Thoracic aorta (tissue), 2 donors: ENCODE measurements at regions not wholly inside any gene's neighbourhood (a gene's known extent, or its start where the extent isn't known, plus 50 kb on each side); places are given as distances from the start of the nearest gene placed in this dataset.

Source experiments
- ATAC-seq: fragments of 150-250 bp; one replicate; pipeline ENCODE4 v1.8.0; 2017; ENCODE audit warnings: low read depth; ENCODE audit not compliant: insufficient number of reproducible peaks, low FRiP score
- DNase-seq: peaks from one replicate; pipeline ENCODE4 v3.0.0-alpha.2; 2020; ENCODE audit warnings: low spot score
- H3K27ac ChIP-seq, 2 donors: fragments of 200-600 bp; sonication (generic); 1 replicate in 1 of 2; 2 replicates in 1 of 2; pipeline ENCODE4 v1.5.1; 2016; ENCODE audit warnings: mild to moderate bottlenecking in 2 of 2, moderate library complexity in 2 of 2
- H3K27me3 ChIP-seq: fragments of 200-600 bp; sonication (generic); replicated peaks from 2 replicates; pipeline ENCODE4 v1.6.0; 2016; ENCODE audit warnings: mild to moderate bottlenecking; ENCODE audit not compliant: insufficient read depth
- H3K36me3 ChIP-seq: fragments of 200-600 bp; sonication (generic); one replicate; pipeline ENCODE4 v1.5.1; 2016
- H3K4me1 ChIP-seq, 2 donors: fragments of 200-600 bp; sonication (generic); 1 replicate in 1 of 2; 2 replicates in 1 of 2; pipeline versions ENCODE4 v1.5.1 to v1.6.0; 2016; ENCODE audit warnings: low read depth in 2 of 2, mild to moderate bottlenecking in 1 of 2; ENCODE audit not compliant: control insufficient read depth in 1 of 2
- H3K4me3 ChIP-seq: fragments of 200-600 bp; sonication (generic); 2 replicates; pipeline ENCODE4 v1.5.1; 2016; ENCODE audit warnings: mild to moderate bottlenecking
- H3K9me3 ChIP-seq: fragments of 200-600 bp; sonication (generic); 2 replicates; pipeline ENCODE4 v1.5.1; 2016
- CTCF ChIP-seq: fragments of 200-600 bp; sonication (generic); IDR thresholded peaks from one replicate; pipeline ENCODE4 v1.5.1; 2019; ENCODE audit warnings: antibody characterized with exemption

- Histone ChIP-seq H3K27ac (no peak overlapping the region), H3K4me3 (no peak overlapping the region), H3K27me3 (no peaks in the 10 kb centered on the region), H3K9me3 (no peaks in the 10 kb centered on the region), H3K4me1 (no peaks in the 10 kb centered on the region), H3K36me3 (no peaks in the 10 kb centered on the region)
- no peak for ATAC-seq
- TF ChIP-seq CTCF = no peak
- no peak for DNase-seq
Observed at GRCh38 chr18:56473400-56474024, 164.9 kb downstream of the TXNL1 start.

- H3K27ac ChIP-seq = no peak overlapping the region
- no peak overlapping the region for H3K4me3 ChIP-seq
- no peaks in the 10 kb centered on the region for H3K9me3 ChIP-seq
- no peaks in the 10 kb centered on the region for H3K27me3 ChIP-seq
- no peaks in the 10 kb centered on the region for H3K36me3 ChIP-seq
- DNase-seq = no peak
- H3K4me1 ChIP-seq = no peaks in the 10 kb centered on the region
- ATAC-seq = no peak
- TF ChIP-seq CTCF = no peak
Observed at GRCh38 chr18:56470406-56471351, 167.7 kb downstream of the TXNL1 start.

- DNase-seq (no peak), ATAC-seq (no peak)
- H3K9me3 ChIP-seq = peaks cover 2% of the 10 kb centered on the region
- no peak overlapping the region for H3K4me3 ChIP-seq
- no peaks in the 10 kb centered on the region for H3K27me3 ChIP-seq
- no peak for TF ChIP-seq CTCF
- no peak overlapping the region for H3K27ac ChIP-seq
- no peaks in the 10 kb centered on the region for H3K36me3 ChIP-seq
- H3K4me1 ChIP-seq = no peaks in the 10 kb centered on the region
Observed at GRCh38 chr18:56469582-56469981, 168.8 kb downstream of the TXNL1 start.

GRCh38 chr18:56468396-56468795, 170.0 kb downstream of the TXNL1 start:
- TF ChIP-seq CTCF = no peak
- no peak for ATAC-seq
- H3K27ac ChIP-seq = no peak overlapping the region

GRCh38 chr18:56462276-56462675, 176.1 kb downstream of the TXNL1 start:
- ATAC-seq = no peak
- Histone ChIP-seq H3K27ac (no peak overlapping the region), H3K4me3 (no peak overlapping the region), H3K27me3 (no peaks in the 10 kb centered on the region), H3K4me1 (peaks cover 4 to 14% of the 10 kb centered on the region in 2 donors), H3K9me3 (peaks cover 2% of the 10 kb centered on the region), H3K36me3 (no peaks in the 10 kb centered on the region)
- TF ChIP-seq CTCF = no peak
- no peak for DNase-seq

More at GRCh38 chr18:56468396-56468795, 170.0 kb downstream of the TXNL1 start:
- Histone ChIP-seq H3K27me3 (no peaks in the 10 kb centered on the region), H3K4me3 (no peak overlapping the region), H3K36me3 (no peaks in the 10 kb centered on the region), H3K9me3 (peaks cover 2% of the 10 kb centered on the region), H3K4me1 (no peaks in the 10 kb centered on the region)
- DNase-seq = no peak
